ENCODE measurements at regions not wholly inside any gene's neighbourhood (a gene's known extent, or its start where the extent isn't known, plus 50 kb on each side); places are given as distances from the start of the nearest gene placed in this dataset.

DNA sequence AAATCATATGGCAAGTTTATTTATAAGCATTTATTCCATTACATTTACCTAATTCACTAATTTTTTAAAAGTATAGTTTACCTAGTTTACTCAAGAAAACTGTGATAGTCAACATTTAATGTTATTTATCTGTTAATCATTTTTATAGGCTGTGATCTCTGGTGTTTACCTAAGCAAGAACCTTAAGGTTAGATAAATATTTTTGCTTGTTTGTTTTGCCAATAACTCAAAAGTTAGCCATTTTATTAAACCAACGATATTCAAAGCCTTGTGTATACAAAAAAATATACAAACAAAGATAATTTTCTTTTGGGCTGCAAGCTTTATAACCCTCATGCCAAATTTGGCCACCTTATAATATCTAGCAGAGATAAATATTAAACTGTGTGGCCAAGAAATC, 157.3 kb downstream of the SLCO1B3 start:
- H3K4me1 ChIP-seq, result no peaks in the 10 kb centered on the region
- ATAC-seq (no peak), DNase-seq (no peak)
- no peaks in the 10 kb centered on the region for H3K27me3 ChIP-seq
- peaks cover 0 to 2% of the 10 kb centered on the region in 2 donors for H3K9me3 ChIP-seq
- intact Hi-C loops (cut with DNase I), result no loop called here
- TF ChIP-seq CTCF (IDR thresholded peaks at IDR 0.05), result no peak
- no peaks in the 10 kb centered on the region for H3K36me3 ChIP-seq
- H3K27ac ChIP-seq, result no peak overlapping the region
- no peak overlapping the region for H3K4me3 ChIP-seq

DNA sequence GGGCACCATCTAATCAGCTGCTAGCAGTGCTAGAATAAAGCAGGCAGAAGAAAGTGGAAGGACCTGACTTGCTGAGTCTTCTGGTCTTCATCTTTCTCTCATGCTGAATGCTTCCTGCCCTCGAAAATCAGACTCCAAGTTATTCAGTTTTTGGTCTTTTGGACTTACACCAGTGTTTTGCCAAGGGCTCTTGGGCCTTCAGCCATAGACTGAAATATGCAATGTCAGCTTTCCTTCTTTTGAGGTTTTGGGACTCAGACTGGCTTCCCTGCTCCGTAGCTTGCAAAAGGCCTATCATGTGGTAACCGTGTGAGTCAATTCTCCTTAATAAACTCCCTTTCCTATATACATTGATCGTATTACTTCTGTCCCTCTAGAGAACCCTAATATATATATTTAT, 159.3 kb downstream of the SLCO1B3 start:
- TF ChIP-seq CTCF (IDR thresholded peaks at IDR 0.05), result no peak
- H3K4me1 ChIP-seq, result no peaks in the 10 kb centered on the region
- H3K9me3 ChIP-seq, result peaks cover 0 to 6% of the 10 kb centered on the region in 2 donors
- H3K4me3 ChIP-seq, result no peak overlapping the region
- H3K27me3 ChIP-seq, result no peaks in the 10 kb centered on the region
- no peak for ATAC-seq
- intact Hi-C loops (cut with DNase I), result no loop called here
- no peaks in the 10 kb centered on the region for H3K36me3 ChIP-seq
- no peak overlapping the region for H3K27ac ChIP-seq
- no peak for DNase-seq

DNA sequence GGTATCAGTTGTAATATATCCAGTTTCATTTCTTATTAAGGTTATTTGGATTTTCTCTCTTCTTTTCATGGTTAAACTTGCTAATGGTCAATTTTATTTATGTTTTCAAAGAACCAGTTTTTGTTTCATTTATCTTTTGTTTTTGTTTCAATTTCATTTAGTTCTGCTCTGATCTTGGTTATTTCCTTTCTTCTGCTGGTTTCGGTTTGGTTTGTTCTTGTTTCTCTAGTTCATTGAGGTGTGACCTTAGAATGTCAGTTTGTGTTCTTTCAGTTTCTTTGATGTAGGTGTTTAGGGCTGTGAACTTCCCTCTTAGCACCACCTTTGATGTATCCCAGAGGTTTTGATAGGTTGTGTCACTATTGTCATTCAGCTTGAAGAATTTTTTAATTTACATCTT, 145.6 kb upstream of the SLCO1B1 start:
- no peak overlapping the region for H3K4me3 ChIP-seq
- no peaks in the 10 kb centered on the region for H3K4me1 ChIP-seq
- no peaks in the 10 kb centered on the region for H3K36me3 ChIP-seq
- ATAC-seq (no peak), DNase-seq (no peak)
- peaks cover 0 to 33% of the 10 kb centered on the region in 2 donors for H3K9me3 ChIP-seq
- no peak for TF ChIP-seq CTCF (IDR thresholded peaks at IDR 0.05)
- intact Hi-C loops (cut with DNase I), result no loop called here
- H3K27ac ChIP-seq, result no peak overlapping the region
- H3K27me3 ChIP-seq, result no peaks in the 10 kb centered on the region

- no peaks in the 10 kb centered on the region for H3K4me1 ChIP-seq
- no peak for DNase-seq
- intact Hi-C loops (cut with DNase I), result no loop called here
Measured at GRCh38 chr12:21001778-21002177, 129.2 kb upstream of the SLCO1B1 start.

GRCh38 chr12:21025656-21026055, 105.3 kb upstream of the SLCO1B1 start:
- TF ChIP-seq CTCF (IDR thresholded peaks at IDR 0.05), result no peak
- H3K27ac ChIP-seq, result no peak overlapping the region
- no peaks in the 10 kb centered on the region for H3K27me3 ChIP-seq
- no peaks in the 10 kb centered on the region for H3K4me1 ChIP-seq
- no peaks in the 10 kb centered on the region for H3K36me3 ChIP-seq
- no peak for ATAC-seq
- no peak for DNase-seq
- intact Hi-C loops (cut with DNase I), result no loop called here
- H3K4me3 ChIP-seq, result no peak overlapping the region
- H3K9me3 ChIP-seq, result peaks cover 0 to 12% of the 10 kb centered on the region in 2 donors

More at GRCh38 chr12:21001778-21002177, 129.2 kb upstream of the SLCO1B1 start:
- peaks cover 0 to 37% of the 10 kb centered on the region in 2 donors for H3K9me3 ChIP-seq
- no peak overlapping the region for H3K27ac ChIP-seq
- no peak overlapping the region for H3K4me3 ChIP-seq
- no peak for TF ChIP-seq CTCF (IDR thresholded peaks at IDR 0.05)
- H3K27me3 ChIP-seq, result no peaks in the 10 kb centered on the region
- no peak for ATAC-seq
- no peaks in the 10 kb centered on the region for H3K36me3 ChIP-seq

Measured in left lung (tissue), 4 donors.